Superior temporal gyrus (tissue), 1 donor: ENCODE measurements at regions not wholly inside any gene's neighbourhood (a gene's known extent, or its start where the extent isn't known, plus 50 kb on each side); places are given as distances from the start of the nearest gene placed in this dataset.

Source experiments
- DNase-seq: peaks from one replicate; pipeline ENCODE4 v3.0.0-alpha.2; 2016; ENCODE audit errors: extremely low spot score

- DNase-seq = peak; percentile 16
These were observed 1948.4 kb upstream of the PIK3C3 start for GRCh38 chr18:40006634-40007033.

GRCh38 chr18:40004246-40004645 lies 1950.8 kb upstream of the PIK3C3 start:
- no peak for DNase-seq

- DNase-seq = no peak
These were observed 1956.7 kb upstream of the PIK3C3 start for GRCh38 chr18:39998317-39998716.

GRCh38 chr18:39994498-39994897 lies 1960.5 kb upstream of the PIK3C3 start:
- DNase-seq = no peak

- DNase-seq = no peak
These were observed 1963.3 kb upstream of the PIK3C3 start for GRCh38 chr18:39991696-39992265.

- DNase-seq = no peak
These were observed 1964.5 kb upstream of the PIK3C3 start for GRCh38 chr18:39990540-39990939.

- no peak for DNase-seq
These were observed 1978.3 kb upstream of the PIK3C3 start for GRCh38 chr18:39976771-39977170.

GRCh38 chr18:39972521-39972920 lies 1982.5 kb upstream of the PIK3C3 start:
- DNase-seq = no peak

GRCh38 chr18:39969803-39970494 lies 1985.1 kb upstream of the PIK3C3 start:
- no peak for DNase-seq

- DNase-seq = no peak
These were observed 1988.8 kb upstream of the PIK3C3 start for GRCh38 chr18:39966275-39966674.

- DNase-seq = no peak
These were observed 1992.5 kb upstream of the PIK3C3 start for GRCh38 chr18:39962546-39962945.

GRCh38 chr18:39960550-39960949 lies 1994.5 kb upstream of the PIK3C3 start:
- DNase-seq = no peak

GRCh38 chr18:39959839-39960238 lies 1995.2 kb upstream of the PIK3C3 start:
- no peak for DNase-seq

GRCh38 chr18:39958876-39959275 lies 1996.2 kb upstream of the PIK3C3 start:
- no peak for DNase-seq

- no peak for DNase-seq
These were observed 2002.2 kb upstream of the PIK3C3 start for GRCh38 chr18:39952816-39953215.

GRCh38 chr18:39951142-39951720 lies 2003.8 kb upstream of the PIK3C3 start:
- DNase-seq = no peak

GRCh38 chr18:39946623-39947061 lies 2008.4 kb upstream of the PIK3C3 start:
- no peak for DNase-seq

GRCh38 chr18:39945076-39945475 lies 2010.0 kb upstream of the PIK3C3 start:
- no peak for DNase-seq

- no peak for DNase-seq
These were observed 2012.3 kb upstream of the PIK3C3 start for GRCh38 chr18:39942702-39943101.

GRCh38 chr18:39938676-39939608 lies 2016.1 kb upstream of the PIK3C3 start:
- DNase-seq = no peak

- no peak for DNase-seq
These were observed 2019.4 kb upstream of the PIK3C3 start for GRCh38 chr18:39935598-39935997.

GRCh38 chr18:39918847-39919246 lies 2036.2 kb upstream of the PIK3C3 start:
- DNase-seq = no peak
